Amniotic epithelial cell (primary cell): ENCODE measurements at regions not wholly inside any gene's neighbourhood (a gene's known extent, or its start where the extent isn't known, plus 50 kb on each side); places are given as distances from the start of the nearest gene placed in this dataset.
A peak's percentile ranks its signal among the peaks of the same experiment; 100 is the strongest.
"Not testable (repeated sequence)": the region's sequence is repeated elsewhere in the genome, so short reads cannot be mapped to it uniquely, and the experiment has no call there.

Experiments used
- DNase-seq: peaks from one replicate; pipeline ENCODE4 v3.0.0-alpha.2; 2010; ENCODE audit warnings: low read depth

DNA sequence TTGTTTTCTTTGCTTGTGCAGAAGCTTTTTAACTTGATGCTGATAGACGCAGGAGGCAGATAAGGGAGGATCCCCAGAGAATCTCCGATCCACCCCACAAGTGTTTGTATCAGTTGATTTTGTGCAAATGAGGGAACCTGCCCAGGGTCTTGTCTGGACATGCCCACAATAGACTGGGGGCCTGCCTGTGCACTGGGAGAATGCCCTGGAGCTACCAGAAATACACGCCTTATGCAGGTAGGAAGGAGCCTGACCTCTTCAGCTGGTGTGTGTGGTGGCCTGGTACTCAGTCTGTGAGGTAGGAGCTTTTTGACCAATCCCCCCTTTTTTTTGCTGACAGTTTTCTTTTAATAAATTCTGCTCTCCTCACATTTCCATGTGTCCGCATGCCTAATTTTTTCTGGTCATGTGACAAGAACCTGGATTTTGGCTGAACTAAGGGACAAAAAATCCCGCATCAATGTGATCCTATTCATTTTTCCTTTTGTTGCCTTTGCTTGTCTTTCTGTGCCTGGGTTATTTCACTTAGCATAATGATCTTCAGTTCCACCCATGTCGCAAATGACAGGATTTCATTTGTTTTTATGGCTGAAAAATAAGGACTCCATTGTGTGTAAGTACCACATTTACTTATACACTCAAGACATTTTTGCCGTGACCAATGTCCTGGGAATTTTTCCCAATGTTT lies 430.6 kb upstream of the NRG3 start:
- DNase-seq = no peak

DNA sequence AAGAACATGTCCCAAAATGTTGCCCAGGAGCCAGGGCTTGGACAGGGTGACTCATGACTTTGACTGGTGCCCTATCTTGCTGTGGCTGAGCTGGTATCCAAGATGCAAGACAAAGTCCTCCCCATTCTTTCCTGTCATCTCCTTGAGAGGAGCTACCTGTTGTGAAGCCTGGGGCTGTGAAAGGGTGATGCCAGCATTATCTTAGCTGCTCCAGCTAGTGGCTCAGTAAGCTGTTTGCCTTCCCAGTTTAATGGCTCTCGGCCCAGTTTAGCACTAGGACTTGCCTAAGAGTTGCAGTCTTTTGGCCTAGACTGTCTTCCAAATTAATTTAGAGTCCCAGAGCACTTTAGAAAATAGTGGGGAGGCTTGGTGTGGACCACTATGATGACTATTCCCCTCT lies 424.3 kb upstream of the NRG3 start:
- no peak for DNase-seq

DNA sequence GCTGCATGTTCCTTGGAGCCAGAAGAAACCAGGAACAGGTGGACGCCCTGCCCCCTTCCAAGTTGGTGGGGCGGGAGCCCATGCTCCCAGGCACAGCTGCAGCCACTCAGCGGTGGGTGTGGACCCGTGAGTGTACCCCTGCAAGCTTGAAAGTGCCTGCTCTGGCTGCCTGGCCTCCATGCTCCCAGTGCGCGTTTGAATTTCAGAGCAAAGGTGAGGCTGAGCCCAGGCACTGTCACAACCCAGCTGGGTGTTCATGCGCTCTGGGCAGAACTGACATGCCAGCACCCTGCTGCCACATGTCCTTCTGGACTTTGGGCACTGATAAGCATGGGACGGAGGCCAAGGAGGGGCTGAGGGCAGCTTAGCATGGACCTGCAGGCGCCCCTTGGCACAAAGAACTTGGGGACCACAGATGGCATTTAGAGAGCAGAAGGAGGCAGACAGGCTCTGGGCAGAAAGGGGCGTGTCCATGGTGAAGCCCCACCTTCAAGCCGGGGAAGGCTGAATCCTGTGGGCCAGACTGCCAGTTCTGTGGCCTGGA lies 402.0 kb upstream of the NRG3 start:
- no peak for DNase-seq

DNA sequence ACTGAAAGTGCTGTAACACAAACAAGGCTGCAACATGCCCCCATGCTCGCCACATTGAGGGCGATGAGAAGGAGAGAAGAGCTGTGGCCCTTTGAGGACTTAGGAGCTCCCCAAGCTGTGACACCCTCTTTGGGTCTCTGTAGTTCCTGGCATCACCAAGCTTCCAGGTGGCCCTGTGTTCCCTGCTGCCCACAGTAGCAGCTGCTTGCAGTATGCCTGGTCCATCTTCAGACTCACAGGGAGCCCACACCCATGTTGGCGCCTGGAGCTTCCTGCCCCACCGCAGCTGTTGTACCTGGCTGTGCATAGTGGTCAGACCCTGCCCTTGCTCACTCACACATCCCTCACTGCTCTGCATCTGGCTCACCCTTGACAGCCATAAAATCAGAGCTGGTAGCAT lies 401.2 kb upstream of the NRG3 start:
- no peak for DNase-seq

DNA sequence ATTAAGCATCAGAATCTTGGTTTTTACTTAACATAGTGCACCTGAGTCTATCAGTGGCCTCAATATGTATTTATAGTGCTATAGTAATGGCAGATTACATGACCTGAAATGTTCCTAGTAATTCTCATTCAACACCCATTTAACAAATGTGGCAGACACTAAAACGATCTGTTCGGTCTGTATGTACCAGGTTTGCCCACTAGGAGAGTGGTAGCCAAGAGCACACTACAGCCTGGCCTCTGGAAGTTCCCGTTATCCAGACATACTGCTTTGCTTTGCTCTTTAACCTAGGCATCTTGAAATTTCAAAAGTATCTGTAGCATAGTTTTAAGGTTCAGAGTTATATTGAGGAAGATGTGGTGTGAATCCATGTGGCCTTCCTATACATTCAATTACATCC lies 395.7 kb upstream of the NRG3 start:
- no peak for DNase-seq

DNA sequence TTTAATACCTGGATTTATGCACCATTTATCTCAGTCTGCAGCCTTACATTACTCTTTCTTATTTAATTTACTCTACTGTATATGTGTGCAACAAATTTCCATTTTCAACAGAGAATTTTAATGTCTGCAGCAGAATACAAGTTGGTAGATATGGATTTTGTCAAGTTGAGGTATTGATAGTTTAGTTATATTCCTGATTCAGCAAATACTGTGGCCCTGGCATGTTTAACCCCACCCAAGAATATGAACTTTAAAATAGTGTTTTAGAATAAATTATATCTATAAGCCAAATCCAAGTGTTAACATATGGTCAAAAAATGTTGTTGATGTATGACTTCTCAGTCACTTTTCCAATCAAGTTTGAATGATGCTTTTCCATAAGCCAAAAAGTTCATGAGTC lies 378.4 kb upstream of the NRG3 start:
- no peak for DNase-seq

DNA sequence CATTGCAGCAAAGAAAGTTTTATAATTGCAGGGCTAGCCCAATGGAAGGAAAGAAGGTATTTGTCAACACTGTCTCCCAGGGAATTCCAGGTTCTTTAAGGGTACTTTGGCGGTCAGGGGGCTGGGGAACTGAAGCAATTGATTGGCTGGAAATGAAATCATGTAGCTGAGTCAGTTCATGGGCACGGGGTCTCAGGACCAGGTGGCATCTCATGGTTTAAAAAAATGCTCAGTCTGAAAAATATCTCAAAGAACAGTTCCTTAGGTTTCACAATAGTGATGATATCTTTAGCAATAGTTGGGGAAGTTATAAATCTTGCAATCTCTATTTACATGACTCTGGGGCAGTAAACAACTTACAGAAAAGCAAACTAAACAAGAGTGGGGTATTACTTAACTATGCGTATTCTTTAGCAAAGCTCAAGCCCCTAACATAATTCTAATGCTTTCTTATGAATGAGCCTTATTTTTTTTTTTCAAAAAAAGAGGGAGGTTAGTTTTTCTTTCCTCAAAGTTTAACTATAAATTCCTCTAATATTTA lies 376.9 kb upstream of the NRG3 start:
- peak; percentile 0 for DNase-seq

DNA sequence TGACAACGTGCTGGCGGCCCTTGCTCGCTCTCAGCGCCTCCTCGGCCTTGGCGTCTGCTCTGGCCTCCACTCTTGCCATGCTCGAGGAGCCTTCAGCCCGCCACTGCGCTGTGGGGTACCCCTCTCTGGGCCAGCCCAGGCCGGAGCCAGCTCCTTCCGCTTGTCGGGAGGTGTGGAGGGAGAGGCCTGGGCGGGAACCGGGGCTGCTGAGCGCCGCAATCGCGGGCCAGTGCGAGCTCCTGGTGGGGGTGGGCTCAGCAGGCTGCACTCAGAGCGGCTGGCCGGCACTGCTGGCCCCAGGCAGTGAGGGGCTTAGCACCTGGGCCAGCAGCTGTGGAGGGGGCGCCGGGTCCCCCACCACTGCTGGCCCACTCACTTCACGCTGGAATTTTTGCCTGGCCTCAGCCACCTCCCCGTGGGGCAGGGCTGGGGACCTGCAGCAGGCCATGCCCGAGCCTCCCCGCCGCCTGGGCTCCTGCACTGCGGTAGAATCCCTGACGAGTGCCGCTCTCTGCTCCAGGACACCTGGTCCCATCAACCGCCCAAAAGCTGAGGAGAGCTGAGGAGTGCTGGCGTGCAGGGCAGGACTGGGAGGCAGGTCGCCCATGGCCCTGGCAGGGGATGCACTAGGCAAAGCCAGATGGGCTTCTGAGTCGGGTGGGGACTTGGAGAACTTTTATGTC lies 372.2 kb upstream of the NRG3 start:
- no peak for DNase-seq

DNA sequence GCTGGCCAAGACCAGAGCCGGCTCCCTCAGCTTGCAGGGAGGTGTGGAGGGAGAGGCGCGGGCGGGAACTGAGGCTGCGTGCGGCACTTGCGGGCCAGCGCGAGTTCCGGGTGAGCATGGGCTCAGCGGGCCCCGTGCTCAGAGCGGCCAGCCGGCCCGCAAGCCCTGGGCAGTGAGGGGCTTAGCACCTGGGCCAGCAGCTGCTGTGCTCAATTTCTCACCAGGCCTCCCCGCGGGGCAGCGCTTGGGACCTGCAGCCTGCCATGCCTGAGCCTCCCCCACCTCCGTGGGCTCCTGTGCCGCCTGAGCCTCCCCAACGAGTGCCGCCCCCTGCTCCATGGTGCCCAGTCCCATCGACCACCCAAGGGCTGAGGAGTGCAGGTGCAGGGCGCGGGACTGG lies 369.2 kb upstream of the NRG3 start:
- not testable (repeated sequence) for DNase-seq

DNA sequence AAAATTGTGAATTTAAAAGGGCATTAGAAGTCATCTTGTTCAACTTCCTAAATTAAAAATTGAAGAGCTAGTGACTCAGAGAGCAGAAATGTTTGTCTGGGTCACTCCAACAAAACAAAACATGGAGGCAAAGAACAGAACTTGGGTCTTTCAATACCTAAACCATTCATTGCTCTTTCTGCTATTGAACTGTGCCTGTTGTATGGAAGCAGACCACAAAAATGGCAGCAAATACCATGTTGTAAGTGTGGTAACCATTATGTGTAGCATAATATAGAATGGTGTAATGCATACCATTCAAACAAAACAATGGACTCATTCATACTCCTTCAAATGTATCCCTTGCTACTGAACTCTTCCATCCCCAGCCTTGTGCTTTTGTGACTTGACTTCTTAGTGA lies 360.2 kb upstream of the NRG3 start:
- no peak for DNase-seq

DNA sequence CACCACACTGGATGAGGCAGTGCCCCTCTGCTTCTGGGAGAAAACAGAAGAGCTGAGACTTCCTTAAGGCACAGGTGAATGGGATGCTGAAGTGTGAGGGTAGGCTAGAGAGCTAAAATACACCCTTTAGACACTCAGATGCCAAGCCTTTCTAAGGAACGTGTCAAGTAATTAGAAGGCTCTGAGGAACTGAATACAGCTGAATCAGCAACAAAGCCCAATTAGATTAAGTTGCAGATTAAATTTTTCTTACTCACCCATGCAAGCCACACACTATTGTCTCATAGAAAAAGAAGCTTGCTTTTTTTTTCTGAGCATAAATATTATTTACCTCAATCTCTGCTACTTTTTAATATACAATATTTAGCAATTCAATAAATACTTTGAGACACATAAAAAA lies 354.3 kb upstream of the NRG3 start:
- DNase-seq = no peak

DNA sequence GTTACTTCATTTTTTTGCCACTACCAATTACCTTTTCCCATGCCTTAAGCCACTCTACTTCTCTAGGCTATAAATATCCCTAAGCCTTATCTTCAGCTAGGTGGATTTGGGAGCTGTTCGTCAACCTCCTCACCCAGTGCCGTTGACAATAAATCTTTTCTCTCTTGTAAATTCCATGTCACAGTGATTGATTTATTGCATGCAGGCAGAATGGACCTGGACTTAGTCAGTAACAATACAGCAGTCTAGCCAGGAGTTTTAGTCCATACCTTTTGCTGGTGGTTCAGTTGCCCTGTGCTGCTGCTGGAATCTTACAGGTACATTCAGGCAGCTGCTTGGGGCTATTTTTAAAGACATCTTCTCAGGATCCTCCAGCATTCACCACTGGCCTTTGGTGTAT lies 350.5 kb upstream of the NRG3 start:
- DNase-seq = no peak

DNA sequence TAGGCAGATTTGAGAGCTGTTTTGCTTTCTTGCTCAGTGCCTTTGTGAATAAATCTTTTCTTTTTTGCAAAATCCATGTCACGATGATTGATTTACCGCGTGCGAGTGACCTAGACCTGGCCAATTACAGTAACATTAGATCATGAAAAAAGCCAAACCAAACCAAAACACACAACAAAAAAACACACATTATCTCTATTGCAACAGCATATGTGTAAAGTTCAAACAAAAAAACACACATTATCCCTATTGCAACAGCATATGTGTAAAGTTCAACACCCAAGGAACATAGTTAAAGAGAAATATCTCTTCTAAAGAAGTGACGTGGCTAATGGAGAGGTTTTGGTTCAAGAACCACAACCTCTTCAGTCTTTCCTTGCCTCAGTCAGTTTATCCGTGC lies 342.6 kb upstream of the NRG3 start:
- DNase-seq = no peak

DNA sequence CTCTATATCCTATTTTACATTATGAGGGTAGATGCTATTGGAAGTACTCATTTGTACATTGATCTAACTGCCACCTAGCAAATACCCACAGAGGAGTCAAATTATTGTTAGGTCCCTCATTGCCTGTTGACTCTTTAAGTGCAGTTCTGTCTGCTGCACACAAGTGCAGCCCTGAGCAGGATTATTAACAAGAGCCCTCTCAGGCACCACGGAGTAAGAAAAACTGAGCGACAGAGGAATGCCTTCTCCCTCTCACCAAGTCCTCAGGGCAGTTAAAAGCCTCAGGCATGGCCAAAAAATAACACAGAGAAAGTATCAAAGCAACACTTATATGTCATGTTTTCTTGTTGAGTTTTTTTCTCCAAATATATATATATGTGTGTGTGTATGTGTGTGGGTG lies 340.0 kb upstream of the NRG3 start:
- DNase-seq = no peak

DNA sequence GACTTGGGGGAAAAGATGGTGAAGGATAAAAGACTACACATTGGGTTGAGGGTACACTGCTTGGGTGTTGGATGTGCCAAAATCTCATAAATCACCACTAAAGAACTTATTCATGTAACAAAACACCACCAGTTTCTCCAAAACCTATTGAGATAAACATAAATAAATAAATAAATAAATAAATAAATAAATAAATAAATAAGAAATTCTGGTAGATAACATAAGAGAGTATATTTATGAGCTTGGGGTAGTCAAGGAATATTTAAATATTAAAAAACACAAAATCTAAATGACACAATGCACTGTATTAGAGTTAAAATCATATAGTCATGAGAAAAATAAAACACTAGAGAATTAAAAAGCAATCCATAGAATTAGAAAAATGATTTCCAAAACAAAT lies 333.5 kb upstream of the NRG3 start:
- DNase-seq = no peak

DNA sequence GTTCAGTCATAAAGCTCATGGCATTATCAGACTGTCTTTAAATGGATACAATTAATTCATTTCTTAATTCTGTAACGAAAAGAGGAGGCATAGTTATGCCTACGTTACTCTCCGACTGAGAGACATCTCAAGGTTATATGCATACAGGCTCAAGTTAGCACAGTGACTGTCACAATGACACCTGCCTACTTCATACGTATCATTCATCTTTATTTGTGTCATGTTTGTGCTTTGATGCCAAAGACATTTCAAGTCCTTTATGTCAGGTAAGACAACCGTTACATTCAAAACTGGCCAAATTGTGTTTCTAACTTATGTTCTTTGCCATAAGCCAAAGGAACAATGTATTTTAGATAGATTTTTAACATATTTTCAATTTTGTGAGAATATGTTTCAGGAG lies 328.8 kb upstream of the NRG3 start:
- DNase-seq = no peak

DNA sequence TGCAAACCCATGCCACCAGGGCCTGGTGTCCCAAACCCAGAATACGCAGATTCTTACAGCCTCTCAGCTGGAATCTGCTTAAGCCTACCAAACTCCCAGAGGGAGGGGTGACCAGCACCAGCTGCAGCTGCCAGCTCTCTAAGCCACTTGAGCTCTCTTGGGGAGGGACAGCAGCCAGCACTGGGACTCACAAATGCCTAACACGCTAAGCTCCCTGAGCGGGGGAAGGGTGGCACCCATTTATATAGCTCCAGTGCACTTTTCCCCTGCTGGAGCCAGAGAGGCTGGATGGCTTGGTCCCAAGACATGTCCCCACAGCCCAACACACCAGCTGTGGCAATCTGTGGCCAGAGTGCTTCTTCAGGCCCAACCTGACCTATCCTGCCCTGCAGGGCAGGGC lies 326.8 kb upstream of the NRG3 start:
- DNase-seq = no peak

DNA sequence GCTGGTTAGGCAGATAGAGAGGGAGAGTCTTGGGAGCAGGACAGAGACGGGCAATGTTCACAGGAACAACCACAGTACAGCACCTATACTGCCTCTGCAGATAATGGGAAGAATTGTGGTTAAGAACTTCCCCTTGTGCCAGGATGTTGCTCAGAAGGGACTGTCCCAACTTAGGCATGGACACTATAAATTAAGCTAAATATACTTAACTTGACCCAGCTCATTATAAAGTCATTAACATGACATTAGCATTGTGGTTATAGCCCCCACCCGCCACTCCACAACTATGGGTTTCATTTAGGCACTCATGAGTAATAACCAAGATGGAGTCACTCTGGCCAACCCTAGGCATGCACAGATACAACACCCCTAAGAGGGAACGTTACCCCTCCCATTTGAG lies 310.9 kb upstream of the NRG3 start:
- DNase-seq = no peak

DNA sequence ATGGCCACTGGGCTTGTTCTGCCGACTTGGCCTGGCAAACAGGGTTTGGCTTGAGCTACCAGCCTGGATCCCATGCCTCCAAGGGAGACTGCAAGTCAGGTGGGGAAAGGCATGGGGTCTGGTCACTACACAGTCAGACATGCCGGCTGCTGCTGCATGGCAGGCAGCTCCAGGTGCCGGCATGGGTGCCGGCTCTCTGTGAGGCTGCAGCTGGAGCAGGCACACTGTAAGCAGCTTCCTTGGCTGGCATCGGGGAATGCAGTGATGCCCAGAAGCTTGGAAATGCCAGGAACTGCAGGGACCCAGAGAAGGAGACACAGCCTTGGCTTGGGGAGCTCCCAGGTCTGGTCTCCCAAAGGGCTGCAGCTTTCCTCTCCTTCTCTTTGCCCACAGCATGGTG lies 305.5 kb upstream of the NRG3 start:
- no peak for DNase-seq

DNA sequence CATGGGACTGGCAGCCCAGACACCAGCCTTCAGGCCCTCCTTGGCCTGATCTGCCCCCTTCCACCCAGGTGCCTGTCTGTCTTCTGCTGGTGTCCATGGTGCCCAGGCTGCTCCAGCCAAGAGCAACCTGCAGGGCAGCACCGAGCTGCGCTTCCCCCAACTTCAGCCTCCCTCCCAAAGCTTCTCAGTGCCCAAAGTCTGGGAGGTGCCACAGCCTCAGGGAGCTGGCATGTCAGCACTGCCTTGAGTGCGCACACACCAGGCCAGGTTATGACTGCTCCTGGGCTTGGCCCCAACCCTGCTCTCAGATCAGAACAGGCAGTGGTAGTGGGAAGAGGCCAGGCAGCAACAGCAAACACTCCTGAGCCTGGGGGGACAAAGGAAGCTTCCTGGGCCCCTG lies 304.6 kb upstream of the NRG3 start:
- DNase-seq = no peak

DNA sequence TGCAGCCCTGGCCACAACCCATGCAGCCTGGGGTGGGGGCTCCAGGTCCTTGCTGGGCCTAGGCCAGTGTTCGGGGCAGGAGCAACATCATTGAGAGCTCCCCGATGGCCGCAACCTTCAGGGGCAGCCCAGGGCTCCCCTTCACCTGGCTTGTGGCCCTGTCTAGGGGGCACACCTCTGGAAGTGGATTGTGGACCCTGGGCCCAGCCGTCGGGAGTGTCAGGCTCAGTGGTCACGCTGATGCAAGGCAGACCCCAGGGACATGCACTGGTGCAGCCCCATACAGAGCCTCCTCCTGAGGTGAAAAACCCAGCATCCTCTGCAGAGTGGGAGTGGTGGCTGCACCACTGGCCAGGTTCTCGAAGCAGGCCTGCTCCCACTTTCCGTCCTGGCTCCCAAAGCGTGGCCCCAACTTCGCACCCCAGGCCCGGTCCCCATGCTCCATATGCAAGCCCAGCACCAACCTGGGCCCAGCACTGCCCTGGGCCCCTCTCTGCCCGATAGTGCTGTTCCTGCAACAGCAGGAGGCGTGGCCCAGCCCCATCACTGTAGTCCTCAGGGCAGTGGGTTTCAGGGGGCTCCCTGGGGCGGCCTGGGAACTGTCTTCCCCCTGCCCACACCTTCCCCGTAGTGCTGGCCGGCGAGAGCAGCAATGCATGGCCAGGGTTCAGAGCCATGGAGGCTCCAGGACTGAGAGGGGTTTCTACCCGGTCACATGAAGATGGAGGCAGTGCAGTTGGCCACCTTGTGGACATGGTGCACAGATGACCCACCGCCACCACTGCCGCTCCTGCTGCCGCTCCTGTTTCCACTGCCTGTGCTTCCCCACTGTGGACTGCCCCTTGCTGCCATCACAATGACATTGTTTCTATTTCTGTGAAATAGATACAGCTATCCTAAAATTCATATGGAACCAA lies 303.9 kb upstream of the NRG3 start:
- DNase-seq = no peak

DNA sequence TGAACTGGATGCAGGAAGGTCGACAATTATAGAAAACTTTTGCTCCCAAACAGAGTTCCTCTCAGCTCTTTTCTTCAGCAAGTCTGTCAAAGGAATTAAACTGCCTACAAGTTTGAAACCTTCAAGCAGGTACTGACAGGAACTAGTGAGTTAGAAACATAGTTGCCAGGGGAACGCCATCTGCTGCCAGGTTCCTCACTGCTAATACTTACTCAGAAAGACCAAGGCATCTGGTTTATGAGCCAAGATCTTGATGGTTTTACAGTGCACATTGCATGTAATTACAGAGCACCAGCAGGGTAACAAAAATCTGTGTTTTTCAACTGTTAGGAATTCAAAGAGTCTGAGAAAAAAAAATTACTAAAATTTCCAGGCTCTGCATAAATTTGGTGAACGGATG lies 300.0 kb upstream of the NRG3 start:
- DNase-seq = no peak

DNA sequence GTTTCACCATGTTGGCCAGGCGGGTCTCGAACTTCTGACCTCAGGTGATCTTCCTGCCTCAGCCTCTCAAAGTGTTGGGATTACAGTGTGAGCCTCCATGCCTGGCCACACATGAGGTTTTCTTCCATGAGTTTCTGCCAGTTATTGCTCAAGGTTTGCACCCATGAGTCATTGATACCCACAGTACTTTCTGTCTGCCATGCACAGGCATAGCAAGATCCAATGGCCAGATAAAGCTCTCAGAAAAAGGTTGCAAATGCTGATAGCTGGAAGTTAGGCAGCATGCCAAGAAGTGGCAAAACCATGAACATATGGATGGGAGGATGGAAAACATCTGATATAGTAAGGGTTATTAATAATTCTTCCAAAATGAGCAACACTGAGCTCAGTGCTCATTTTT lies 298.7 kb upstream of the NRG3 start:
- DNase-seq = peak; percentile 15
